AG20443 (cell line): ENCODE measurements at regions not wholly inside any gene's neighbourhood (a gene's known extent, or its start where the extent isn't known, plus 50 kb on each side); places are given as distances from the start of the nearest gene placed in this dataset.
"Not testable (repeated sequence)": the region's sequence is repeated elsewhere in the genome, so short reads cannot be mapped to it uniquely, and the experiment has no call there.

ENCODE experiments used
- DNase-seq: peaks from one replicate; pipeline ENCODE4 v3.0.0; 2012; ENCODE audit warnings: low spot score, mixed read lengths

DNA sequence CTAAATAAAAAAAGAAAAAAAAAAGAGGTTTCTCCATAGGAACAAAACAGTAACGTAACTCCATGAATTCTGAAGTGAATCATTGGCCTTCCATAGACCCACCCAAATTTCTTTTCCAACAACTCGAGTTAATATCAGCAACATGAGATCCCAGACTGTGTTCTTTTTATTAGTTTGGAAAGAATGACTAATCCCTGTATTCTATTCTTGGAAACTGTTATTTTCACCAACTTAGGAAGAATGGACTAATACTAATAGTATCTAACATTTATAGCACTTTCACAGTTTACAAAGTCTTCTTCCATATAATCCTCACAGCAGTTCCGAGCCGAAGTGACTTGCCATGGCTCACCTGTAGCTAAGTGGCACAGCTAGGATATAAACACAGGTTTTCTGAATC lies 72.7 kb upstream of the SLC4A7 start:
- DNase-seq, result peak; percentile 54

DNA sequence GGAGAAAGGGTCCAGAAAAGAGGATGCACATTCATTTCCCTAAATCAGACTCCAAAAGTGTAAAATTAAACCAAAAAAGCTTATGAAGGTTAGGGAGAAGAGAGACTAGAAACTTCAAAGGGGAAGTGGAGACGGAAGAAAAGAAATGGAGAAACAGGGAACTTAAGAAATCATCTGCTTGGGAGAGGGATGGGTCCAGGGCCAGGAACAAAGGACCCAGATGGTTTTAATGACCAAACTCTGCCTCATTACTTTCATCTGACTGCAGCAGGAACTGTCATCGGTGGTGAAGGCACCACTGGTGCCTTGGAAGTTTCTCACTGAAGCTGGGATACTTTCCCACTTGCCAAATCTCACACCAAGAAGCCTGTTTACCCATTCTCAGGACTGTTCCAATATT lies 70.5 kb upstream of the SLC4A7 start:
- peak; percentile 66 for DNase-seq

DNA sequence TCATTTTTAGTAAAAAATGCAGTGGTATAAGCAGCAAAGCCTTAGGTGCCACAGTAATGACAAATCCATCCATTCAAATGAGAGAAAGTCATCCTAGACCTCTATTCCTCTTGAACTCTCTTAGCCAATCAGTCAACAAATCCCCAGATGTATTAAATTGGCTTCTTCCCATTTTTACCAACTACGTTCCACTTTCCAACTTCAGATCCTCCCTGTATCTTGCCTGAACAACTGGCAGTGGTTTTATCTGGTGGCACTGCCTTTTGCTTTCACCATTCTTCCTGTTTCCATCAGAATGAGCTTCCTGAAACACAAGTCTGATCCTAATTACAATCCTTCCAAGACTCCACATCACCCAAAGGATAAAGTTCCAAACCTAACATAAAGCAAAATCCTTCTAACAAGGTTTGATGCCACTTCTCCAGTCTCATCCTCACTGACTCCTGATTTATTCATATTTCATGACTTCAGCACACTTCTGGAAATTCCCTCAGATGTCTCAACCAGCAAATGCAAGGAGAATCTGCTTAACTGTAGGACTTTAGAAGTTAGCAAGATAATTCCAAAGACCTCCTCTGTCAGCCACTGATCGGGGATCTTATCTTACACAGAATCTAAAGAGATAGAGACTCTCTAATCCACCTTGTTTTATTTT lies 69.8 kb upstream of the SLC4A7 start:
- no peak for DNase-seq

DNA sequence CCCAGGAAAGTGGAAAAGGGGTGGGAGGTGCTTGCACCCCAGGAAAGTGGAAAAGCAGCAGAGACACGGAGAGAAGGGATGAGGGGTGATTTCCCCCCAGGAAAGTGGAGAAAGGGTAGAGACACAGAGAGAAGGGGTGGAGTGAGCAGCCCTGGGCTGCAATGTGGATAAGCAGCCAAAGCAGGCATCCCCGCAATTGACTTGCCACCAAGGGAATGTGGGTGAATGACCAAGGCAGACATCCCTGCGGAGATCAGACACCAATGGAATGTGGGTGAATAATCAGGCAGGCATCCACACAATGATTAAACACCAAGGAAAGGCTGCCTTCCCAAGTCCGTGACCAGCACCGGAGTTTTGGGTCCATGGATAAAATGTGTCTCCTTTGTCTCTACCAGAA lies 68.5 kb upstream of the SLC4A7 start:
- peak; percentile 51 for DNase-seq

DNA sequence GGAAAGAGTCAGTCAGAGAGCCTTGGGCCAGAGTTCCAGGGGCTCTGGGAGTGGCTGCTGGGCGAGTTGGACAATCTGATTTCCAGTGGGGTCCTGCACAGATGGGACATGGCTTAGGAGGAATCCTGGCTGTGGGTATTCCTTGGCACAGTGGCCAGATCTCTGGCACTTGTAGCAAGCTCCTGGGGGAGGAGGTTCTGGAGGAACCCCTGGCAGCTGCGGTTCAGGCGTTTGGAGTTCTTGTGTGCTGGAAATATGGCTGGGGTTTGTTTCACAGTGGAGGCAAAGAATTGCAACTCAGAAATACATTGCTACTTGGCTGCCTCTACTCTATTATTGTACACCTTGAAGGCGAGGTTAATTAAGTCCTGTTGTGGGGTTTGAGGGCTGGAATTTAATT lies 67.2 kb upstream of the SLC4A7 start:
- not testable (repeated sequence) for DNase-seq

DNA sequence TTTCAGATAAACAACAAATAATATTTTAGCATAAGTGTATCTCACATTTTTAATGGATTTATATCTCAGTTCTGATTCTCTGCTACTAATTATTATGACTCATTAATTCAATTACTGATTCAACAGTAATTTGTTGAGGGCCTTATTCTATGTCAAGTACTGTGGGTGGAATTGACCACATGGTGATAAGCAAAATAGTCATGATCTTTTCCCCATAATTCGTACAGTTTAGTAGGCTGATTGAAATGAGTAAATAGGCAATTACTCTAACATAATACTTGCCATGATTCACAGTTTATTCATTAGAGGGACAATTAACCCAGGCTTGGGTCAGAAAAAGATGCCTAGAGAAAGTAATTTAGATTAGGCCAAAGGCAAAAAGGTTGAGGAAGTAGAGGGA lies 60.9 kb upstream of the SLC4A7 start:
- no peak for DNase-seq

DNA sequence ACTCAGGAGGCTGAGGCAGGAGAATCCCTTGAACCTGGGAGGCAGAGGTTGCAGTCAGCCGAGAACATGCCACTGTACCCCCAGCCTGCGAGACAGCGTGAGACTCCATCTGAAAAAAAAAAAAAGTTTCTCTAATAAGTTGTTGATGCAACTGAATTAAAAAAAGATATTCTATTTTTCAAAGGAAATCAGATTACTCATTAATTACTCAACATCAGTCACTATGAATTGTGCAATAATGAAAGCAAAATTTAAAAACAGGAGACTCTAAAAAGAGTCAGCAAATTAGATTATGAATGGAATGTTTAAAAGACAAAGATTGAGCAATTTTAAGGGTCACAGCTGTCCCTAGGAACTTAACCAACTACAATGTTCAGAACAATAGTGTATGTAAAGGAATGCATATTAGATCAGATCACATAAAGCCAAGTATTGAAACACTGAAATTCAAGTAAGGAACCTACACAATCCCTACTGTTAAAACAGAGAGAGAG lies 60.2 kb upstream of the SLC4A7 start:
- peak; percentile 31 for DNase-seq

DNA sequence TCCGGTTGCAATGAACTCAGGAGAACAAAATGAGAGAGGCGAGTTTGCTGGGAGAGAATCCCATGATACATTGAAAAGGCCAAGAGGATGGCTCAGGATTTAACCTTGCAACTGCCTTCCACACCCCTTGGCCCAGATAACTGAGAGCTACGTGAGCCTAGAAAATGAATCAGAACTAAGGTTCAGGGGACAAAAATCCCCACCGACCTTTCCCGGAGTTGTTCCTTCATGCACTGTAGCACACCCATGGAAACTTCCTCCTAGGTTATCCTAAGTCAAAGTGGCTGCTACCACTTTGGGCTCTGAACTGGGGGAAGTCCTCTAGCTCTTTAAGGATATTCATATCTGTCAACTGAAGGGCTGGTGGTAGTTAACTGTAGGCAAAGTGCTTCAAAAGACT lies 58.3 kb upstream of the SLC4A7 start:
- DNase-seq, result no peak

DNA sequence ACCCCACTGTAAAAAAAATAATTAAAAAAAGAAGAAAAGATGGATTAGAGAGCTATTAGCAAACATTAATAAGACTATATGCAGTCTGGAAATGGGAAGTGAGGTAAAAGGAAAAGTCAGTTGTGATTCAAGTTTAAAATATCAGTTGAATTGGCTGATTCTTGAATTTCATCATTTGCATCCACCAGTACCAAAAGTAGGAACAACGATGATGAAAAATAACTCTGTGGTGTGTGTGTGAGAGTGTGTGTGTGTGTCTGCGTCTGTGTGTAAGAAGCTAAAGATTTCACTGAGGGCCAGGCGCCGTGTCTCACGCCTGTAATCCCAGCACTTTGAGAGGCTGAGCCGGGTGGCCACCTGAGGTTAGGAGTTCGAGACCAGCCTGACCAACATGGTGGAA lies 56.0 kb upstream of the SLC4A7 start:
- no peak for DNase-seq

DNA sequence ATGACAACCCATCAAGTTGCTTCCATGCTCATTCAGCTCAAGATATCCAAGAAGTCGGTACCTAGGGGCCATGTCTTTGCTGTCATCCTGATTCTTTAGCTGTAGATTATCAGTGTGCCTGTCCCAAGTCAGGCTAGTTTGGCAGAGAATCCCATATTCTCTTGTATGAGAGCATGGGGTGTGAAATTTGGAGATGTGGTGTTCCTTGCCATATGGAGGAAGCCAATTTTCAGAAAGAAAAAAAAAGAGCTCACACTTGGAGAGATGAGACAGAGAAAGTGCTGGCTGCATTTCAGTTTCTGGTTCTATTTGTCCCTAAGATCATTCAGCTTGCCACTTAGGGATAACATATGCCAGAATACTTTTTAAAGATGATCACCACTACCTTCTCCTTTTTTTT lies 52.3 kb upstream of the SLC4A7 start:
- no peak for DNase-seq

DNA sequence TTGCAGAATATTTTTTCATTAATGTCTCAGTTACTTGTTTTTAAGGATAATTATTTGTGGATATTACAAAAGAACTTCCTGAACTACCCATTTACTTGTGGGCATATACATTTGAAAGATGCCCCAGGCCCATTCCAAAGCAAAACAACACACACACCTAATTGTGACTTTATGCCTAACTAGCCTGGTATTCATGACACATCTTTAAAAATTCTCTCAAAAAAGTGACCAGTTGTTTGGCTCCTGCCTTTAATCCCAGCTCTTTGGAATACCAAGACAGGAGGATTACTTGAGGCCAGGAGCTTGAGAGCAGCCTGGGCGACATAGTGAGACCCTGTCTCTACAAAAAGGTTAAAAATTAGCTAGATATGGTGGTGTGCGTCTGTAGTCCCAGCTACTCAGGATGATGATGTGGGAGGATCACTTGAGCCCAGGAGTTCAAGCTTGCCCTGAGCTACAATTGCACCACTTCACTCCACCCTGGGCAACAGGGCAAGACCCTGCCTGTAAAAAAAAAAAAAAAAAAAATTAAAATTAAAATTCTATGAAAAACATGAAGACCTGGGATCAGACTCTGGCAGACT lies 51.7 kb upstream of the SLC4A7 start:
- peak; percentile 29 for DNase-seq

DNA sequence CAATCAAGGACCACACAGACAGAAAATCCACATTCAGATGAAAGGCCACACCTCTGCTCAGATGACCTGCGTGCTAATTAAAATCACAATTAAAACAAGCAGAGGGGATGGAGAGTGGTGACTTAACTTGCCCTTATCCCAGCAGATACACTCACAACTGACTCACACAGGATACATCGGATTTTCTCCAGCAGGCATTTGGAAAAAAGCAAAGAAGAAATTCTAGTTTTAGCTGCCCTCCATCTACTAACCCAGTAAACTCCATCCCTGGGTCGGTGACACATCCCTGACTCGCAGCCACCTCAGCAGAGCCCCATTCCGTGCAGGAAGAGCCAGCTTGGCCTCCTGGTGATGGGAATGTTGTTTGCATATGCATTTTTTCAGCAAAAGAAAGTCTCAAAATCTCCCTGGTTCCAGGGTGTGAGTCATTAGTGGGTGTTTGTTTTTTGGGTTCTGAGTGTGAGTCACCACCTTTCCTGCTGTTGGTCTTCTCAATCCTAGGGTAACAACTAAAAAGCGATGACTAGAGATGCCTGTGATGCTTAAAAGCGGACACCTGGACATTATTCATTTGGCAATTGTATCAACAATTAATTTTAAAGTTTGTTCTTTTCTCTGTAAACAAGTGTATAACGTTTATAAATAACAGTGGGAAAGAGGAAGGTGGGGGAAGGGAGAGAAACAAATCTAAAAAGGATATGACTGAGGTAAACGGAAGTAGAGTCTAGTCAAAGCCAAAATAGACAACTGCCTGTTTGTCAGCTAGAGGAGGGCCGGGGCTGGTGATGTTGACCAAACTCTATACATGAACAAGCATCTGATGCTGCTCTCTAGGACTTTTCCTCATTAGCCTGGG lies 49.8 kb upstream of the SLC4A7 start:
- DNase-seq, result peak; percentile 93
